Small intestine (tissue), 7 donors: ENCODE measurements at regions not wholly inside any gene's neighbourhood (a gene's known extent, or its start where the extent isn't known, plus 50 kb on each side); places are given as distances from the start of the nearest gene placed in this dataset.

ENCODE experiments used
- DNase-seq, 2 donors: peaks; one replicate each; pipeline versions ENCODE4 v3.0.0 to v3.0.0-alpha.2; 2013
- FAIRE-seq: peaks from 2 replicates; lab custom pipeline; 2012; peaks lifted over from hg19 to GRCh38; lab: Jason Lieb, UNC
- H3K27ac ChIP-seq, 3 donors: one replicate each; pipeline ENCODE4 v1.5.1; 2013; ENCODE audit warnings: low read length in 2 of 3, mild to moderate bottlenecking in 2 of 3, control low read depth in 1 of 3, inconsistent platforms in 1 of 3, low read depth in 1 of 3, moderate library complexity in 1 of 3
- H3K27me3 ChIP-seq, 3 donors: one replicate each; pipeline ENCODE4 v1.6.1; 2013; ENCODE audit warnings: low read length in 3 of 3, inconsistent platforms in 1 of 3; ENCODE audit not compliant: control insufficient read depth in 3 of 3, insufficient read depth in 3 of 3
- H3K36me3 ChIP-seq, 3 donors: one replicate each; pipeline ENCODE4 v1.6.1; 2013; ENCODE audit warnings: low read length in 3 of 3, inconsistent platforms in 1 of 3, low read depth in 1 of 3, mild to moderate bottlenecking in 1 of 3, moderate library complexity in 1 of 3; ENCODE audit not compliant: control insufficient read depth in 3 of 3, insufficient read depth in 2 of 3
- H3K4me1 ChIP-seq, 3 donors: one replicate each; pipeline ENCODE4 v1.6.1; 2013; ENCODE audit warnings: low read length in 2 of 3, inconsistent platforms in 1 of 3, low read depth in 1 of 3, mild to moderate bottlenecking in 1 of 3, moderate library complexity in 1 of 3; ENCODE audit not compliant: control insufficient read depth in 3 of 3, insufficient read depth in 2 of 3
- H3K4me3 ChIP-seq, 3 donors: one replicate each; pipeline ENCODE4 v1.5.1; 2013; ENCODE audit warnings: low read length in 3 of 3, control low read depth in 1 of 3, inconsistent platforms in 1 of 3, low read depth in 1 of 3, mild to moderate bottlenecking in 1 of 3, moderate library complexity in 1 of 3
- H3K9me3 ChIP-seq, 2 donors: one replicate each; pipeline ENCODE4 v1.6.1; 2013; ENCODE audit warnings: low read depth in 1 of 2, low read length in 1 of 2; ENCODE audit not compliant: control insufficient read depth in 2 of 2, insufficient read depth in 1 of 2
- WGBS, 3 donors: extraction: QIAGEN DNeasy Blood & Tissue Kit; methylation state at CpG; one replicate each; pipeline ENCODE4 v1.1.7; 2013; 5-methylcytosine and 5-hydroxymethylcytosine counted together
- donor health status: healthy with polysubstance abuse.
- donor health status: control.
- donor health status: control.
- donor health status: Bipolar disorder and iron deficiency.
- donor health status: healthy.

DNA sequence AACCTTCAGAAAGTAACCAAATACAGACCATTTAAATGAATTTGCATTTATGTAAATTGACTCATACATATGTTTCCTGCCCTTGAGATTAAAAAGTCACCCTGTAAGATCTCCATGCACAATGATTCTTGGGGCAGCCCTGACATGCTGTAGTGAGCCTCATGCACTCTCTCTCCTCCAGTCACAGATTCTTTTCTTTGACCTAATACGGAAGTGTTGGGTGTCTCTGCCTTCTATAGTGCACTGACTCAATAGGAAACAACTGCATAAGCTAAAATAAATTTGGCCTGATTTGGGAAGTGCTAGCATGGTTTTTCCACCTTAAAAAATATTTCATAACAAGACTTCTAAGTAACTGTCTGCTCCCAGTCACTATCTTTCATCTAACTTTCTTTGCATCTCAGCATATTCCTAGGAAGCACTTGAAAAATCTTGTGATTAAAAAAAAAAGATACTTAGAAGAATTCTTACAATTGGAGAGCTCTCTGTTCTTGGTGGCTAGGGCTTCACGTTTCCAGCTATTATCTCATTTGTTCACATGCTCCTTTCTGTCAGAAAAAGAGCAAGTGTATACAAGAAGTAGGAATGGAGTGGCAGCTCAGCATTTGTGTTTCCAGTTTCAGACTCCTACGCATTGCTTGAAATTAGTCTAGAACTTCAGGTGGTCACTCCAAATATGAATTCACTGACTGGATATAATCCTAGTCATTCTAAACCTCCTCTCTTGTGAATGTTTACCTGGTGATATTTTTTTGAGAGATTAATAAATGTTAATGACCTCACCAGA, 207.9 kb upstream of the COL8A1 start:
- Histone ChIP-seq H3K36me3 (no peaks in the 10 kb centered on the region), H3K4me3 (no peak overlapping the region), H3K4me1 (no peaks in the 10 kb centered on the region), H3K9me3 (no peaks in the 10 kb centered on the region), H3K27ac (no peak overlapping the region), H3K27me3 (no peaks in the 10 kb centered on the region)
- WGBS, 3 donors: 64 to 70% (median 67%) methylated on average over 3 of the region's 3 CpGs
- no peak for DNase-seq
- no peak for FAIRE-seq

- DNase-seq: no peak
- no peak overlapping the region for H3K4me3 ChIP-seq
- no peak overlapping the region for H3K27ac ChIP-seq
- FAIRE-seq: no peak
- no peaks in the 10 kb centered on the region for H3K27me3 ChIP-seq
- H3K4me1 ChIP-seq: no peaks in the 10 kb centered on the region
- no peaks in the 10 kb centered on the region for H3K9me3 ChIP-seq
- H3K36me3 ChIP-seq: no peaks in the 10 kb centered on the region
- 56 to 75% (median 68%) methylated on average over 2 of the region's 2 CpGs for WGBS, 3 donors
Observed at GRCh38 chr3:99429502-99429901, 208.9 kb upstream of the COL8A1 start.

- no peaks in the 10 kb centered on the region for H3K4me1 ChIP-seq
- FAIRE-seq (no peak), DNase-seq (no peak)
- H3K27me3 ChIP-seq: no peaks in the 10 kb centered on the region
- H3K27ac ChIP-seq: no peak overlapping the region
- H3K9me3 ChIP-seq: no peaks in the 10 kb centered on the region
- no peak overlapping the region for H3K4me3 ChIP-seq
- WGBS, 3 donors: 59 to 61% (median 61%) methylated on average over 2 of the region's 2 CpGs
- H3K36me3 ChIP-seq: no peaks in the 10 kb centered on the region
Observed at GRCh38 chr3:99425930-99426329, 212.5 kb upstream of the COL8A1 start.

GRCh38 chr3:99419116-99419515, 219.3 kb upstream of the COL8A1 start:
- FAIRE-seq (no peak), DNase-seq (no peak)
- H3K27me3 ChIP-seq: no peaks in the 10 kb centered on the region
- H3K36me3 ChIP-seq: no peaks in the 10 kb centered on the region
- no peak overlapping the region for H3K27ac ChIP-seq
- H3K4me3 ChIP-seq: no peak overlapping the region
- no peaks in the 10 kb centered on the region for H3K4me1 ChIP-seq
- WGBS, 3 donors: 36 to 71% (median 54%) methylated on average over 1 of the region's 1 CpG
- H3K9me3 ChIP-seq: no peaks in the 10 kb centered on the region

DNA sequence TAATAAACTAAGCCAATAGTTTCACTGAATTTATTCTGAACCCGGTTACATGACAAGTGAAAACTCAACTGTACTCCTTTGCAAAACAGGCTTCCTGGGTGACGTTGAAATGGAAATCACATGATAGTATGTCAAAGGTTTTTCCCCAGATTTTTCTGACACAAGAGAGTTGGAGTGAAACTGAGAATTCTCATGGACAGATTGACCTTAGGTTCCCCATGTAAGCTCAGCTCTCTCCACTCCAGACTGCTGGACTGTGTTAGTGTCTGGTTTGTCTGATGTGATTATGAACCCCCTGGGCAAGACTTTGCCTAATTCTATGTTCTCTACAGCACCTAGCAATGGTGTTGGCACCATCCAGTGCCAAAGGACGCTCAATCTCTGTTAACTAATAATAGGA, 219.7 kb upstream of the COL8A1 start:
- FAIRE-seq (no peak), DNase-seq (no peak)
- 68 to 76% (median 70%) methylated on average over 3 of the region's 3 CpGs for WGBS, 3 donors
- H3K4me3 ChIP-seq: no peak overlapping the region
- H3K27me3 ChIP-seq: no peaks in the 10 kb centered on the region
- no peak overlapping the region for H3K27ac ChIP-seq
- H3K9me3 ChIP-seq: no peaks in the 10 kb centered on the region
- no peaks in the 10 kb centered on the region for H3K36me3 ChIP-seq
- H3K4me1 ChIP-seq: no peaks in the 10 kb centered on the region

DNA sequence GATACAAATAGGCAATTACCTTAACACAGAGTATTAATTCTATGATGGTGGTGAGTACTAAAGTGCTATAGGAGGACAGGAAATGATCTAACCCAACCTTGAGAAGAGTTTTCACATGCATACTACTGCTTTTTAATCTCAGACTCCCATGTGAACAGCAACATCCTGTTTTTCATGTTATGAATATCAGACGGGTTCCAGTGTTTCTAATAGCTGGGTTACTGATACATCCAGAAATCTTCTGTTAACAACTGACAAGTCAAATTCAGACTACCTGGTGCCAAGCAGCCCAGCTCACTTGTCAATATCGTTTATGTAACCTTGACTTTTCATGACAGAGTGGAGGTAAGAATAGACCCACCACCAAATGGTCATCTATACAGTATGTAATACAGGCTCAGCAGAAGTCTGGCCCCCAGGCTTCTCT, 220.2 kb upstream of the COL8A1 start:
- Histone ChIP-seq H3K36me3 (no peaks in the 10 kb centered on the region), H3K4me3 (no peak overlapping the region), H3K9me3 (no peaks in the 10 kb centered on the region), H3K27ac (no peak overlapping the region), H3K27me3 (no peaks in the 10 kb centered on the region), H3K4me1 (no peaks in the 10 kb centered on the region)
- 44 to 58% (median 53%) methylated on average over 2 of the region's 2 CpGs for WGBS, 3 donors
- FAIRE-seq: no peak
- no peak for DNase-seq

- H3K4me1 ChIP-seq: no peaks in the 10 kb centered on the region
- no peaks in the 10 kb centered on the region for H3K36me3 ChIP-seq
- WGBS, 3 donors: 71 to 89% (median 78%) methylated on average over 1 of the region's 1 CpG
- no peaks in the 10 kb centered on the region for H3K27me3 ChIP-seq
- DNase-seq (no peak), FAIRE-seq (no peak)
- no peaks in the 10 kb centered on the region for H3K9me3 ChIP-seq
- no peak overlapping the region for H3K27ac ChIP-seq
- H3K4me3 ChIP-seq: no peak overlapping the region
Observed at GRCh38 chr3:99413504-99413903, 224.9 kb upstream of the COL8A1 start.

DNA sequence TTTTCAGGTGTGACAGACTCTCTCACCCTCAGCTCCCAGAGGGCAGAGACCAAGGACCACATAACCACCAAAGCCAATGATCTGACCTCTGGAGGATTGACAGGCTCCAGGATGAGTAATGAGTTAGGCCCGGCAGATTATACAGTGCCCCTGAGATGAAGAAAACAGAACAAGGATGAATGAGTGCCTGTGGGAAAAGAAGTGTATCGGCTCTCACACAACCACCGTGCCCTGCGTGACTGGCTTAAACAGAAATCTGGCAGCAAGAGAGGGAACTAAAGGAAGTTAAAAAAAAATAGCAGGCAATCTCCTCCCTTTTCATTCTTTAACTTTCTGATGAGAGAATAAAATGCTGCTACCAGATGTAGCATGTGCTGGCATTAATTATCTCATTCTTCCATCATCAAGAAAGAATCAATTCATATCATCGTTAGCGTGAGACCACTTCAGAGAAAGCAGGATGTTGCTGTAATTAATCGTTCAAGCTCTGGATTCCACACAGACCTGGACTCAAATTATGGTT, 227.5 kb upstream of the COL8A1 start:
- no peak for FAIRE-seq
- no peaks in the 10 kb centered on the region for H3K27me3 ChIP-seq
- no peak overlapping the region for H3K4me3 ChIP-seq
- DNase-seq: no peak
- WGBS, 3 donors: 59 to 79% (median 73%) methylated on average over 7 of the region's 7 CpGs
- no peaks in the 10 kb centered on the region for H3K4me1 ChIP-seq
- no peaks in the 10 kb centered on the region for H3K36me3 ChIP-seq
- H3K9me3 ChIP-seq: no peaks in the 10 kb centered on the region
- H3K27ac ChIP-seq: no peak overlapping the region
